GM23338 (cell line): ENCODE measurements at regions not wholly inside any gene's neighbourhood (a gene's known extent, or its start where the extent isn't known, plus 50 kb on each side); places are given as distances from the start of the nearest gene placed in this dataset.

Experiments
- ATAC-seq: fragments of 200-7000 bp; cut with Tn5 transposase; 3 replicates; pipeline ENCODE4 v1.9.1; 2020
- DNase-seq: peaks from one replicate; pipeline ENCODE4 v3.0.0-alpha.2; 2015; ENCODE audit warnings: low spot score
- H2AFZ ChIP-seq: fragments of 200-600 bp; sonication (generic); 2 replicates; pipeline ENCODE4 v1.8.0; 2016; ENCODE audit warnings: antibody characterized with exemption, mild to moderate bottlenecking, moderate library complexity
- H3F3A ChIP-seq: fragments of 200-600 bp; sonication (generic); replicated peaks from 2 replicates; pipeline ENCODE4 v1.8.0; 2017; ENCODE audit warnings: antibody characterized with exemption, mixed run types, low read depth
- H3K27ac ChIP-seq: fragments of 200-600 bp; sonication (generic); 2 replicates; pipeline ENCODE4 v1.6.1; 2016; ENCODE audit warnings: low read depth
- H3K27me3 ChIP-seq: fragments of 200-600 bp; sonication (generic); 2 replicates; pipeline ENCODE4 v1.8.0; 2016; ENCODE audit warnings: mild to moderate bottlenecking, mixed run types, moderate library complexity; ENCODE audit not compliant: insufficient read depth
- H3K36me3 ChIP-seq: fragments of 200-600 bp; sonication (generic); 2 replicates; pipeline ENCODE4 v1.8.0; 2016; ENCODE audit warnings: mild to moderate bottlenecking; ENCODE audit not compliant: insufficient read depth
- H3K4me1 ChIP-seq: fragments of 200-600 bp; sonication (generic); 2 replicates; pipeline ENCODE4 v1.8.0; 2016; ENCODE audit warnings: mild to moderate bottlenecking, moderate library complexity; ENCODE audit not compliant: insufficient read depth
- H3K4me2 ChIP-seq: fragments of 200-600 bp; sonication (generic); 2 replicates; pipeline ENCODE4 v1.7.1; 2017; ENCODE audit warnings: mixed run types
- H3K4me3 ChIP-seq: fragments of 200-600 bp; sonication (generic); 2 replicates; pipeline ENCODE4 v1.6.1; 2016; ENCODE audit warnings: mixed run types
- H3K79me2 ChIP-seq: fragments of 200-600 bp; sonication (generic); replicated peaks from 2 replicates; pipeline ENCODE4 v1.8.0; 2017; ENCODE audit warnings: mild to moderate bottlenecking; ENCODE audit not compliant: insufficient read depth
- H3K9me2 ChIP-seq: fragments of 200-600 bp; sonication (generic); 2 replicates; pipeline ENCODE4 v1.8.0; 2017; ENCODE audit not compliant: insufficient read depth
- H4K20me1 ChIP-seq: fragments of 200-600 bp; sonication (generic); replicated peaks from 2 replicates; pipeline ENCODE4 v1.8.0; 2017; ENCODE audit warnings: mild to moderate bottlenecking; ENCODE audit not compliant: insufficient read depth
- H3K27ac Mint-ChIP-seq: 2 replicates; pipeline ENCODE4 v1.8.0; 2020; ENCODE audit warnings: inconsistent platforms, mild to moderate bottlenecking, moderate library complexity, mixed read lengths
- H3K27me3 Mint-ChIP-seq: 3 replicates; pipeline ENCODE4 v1.8.0; 2022; ENCODE audit warnings: low read depth, mild to moderate bottlenecking, moderate library complexity, mixed read lengths, inconsistent platforms; ENCODE audit not compliant: insufficient read depth, poor library complexity
- H3K36me3 Mint-ChIP-seq: 3 replicates; pipeline ENCODE4 v1.8.0; 2021; ENCODE audit warnings: low read depth, mild to moderate bottlenecking, inconsistent platforms, moderate library complexity, mixed read lengths
- H3K4me1 Mint-ChIP-seq: 3 replicates; pipeline ENCODE4 v1.8.0; 2020; ENCODE audit warnings: mild to moderate bottlenecking, inconsistent platforms, mixed read lengths
- H3K4me3 Mint-ChIP-seq: 3 replicates; pipeline ENCODE4 v1.8.0; 2021; ENCODE audit warnings: moderate library complexity, mild to moderate bottlenecking, inconsistent platforms, mixed read lengths
- H3K9me3 Mint-ChIP-seq: 3 replicates; pipeline ENCODE4 v1.8.0; 2020; ENCODE audit warnings: moderate library complexity, mild to moderate bottlenecking, inconsistent platforms, mixed read lengths
- EZH2 ChIP-seq: fragments of 200-600 bp; sonication (generic); IDR thresholded peaks from one replicate; pipeline ENCODE4 v1.8.0; 2017; ENCODE audit warnings: antibody characterized with exemption, mild to moderate bottlenecking, low read depth; ENCODE audit not compliant: unreplicated experiment
- EZH2phosphoT487 ChIP-seq: fragments of 200-600 bp; sonication (generic); IDR thresholded peaks from one replicate; pipeline ENCODE4 v1.8.1; 2018; ENCODE audit warnings: antibody characterized with exemption; ENCODE audit not compliant: unreplicated experiment
- JUNB ChIP-seq: IDR thresholded peaks from one replicate; pipeline ENCODE4 v1.6.1; 2016; ENCODE audit warnings: antibody characterized with exemption; ENCODE audit not compliant: unreplicated experiment
- NANOG ChIP-seq: IDR thresholded peaks from 2 replicates; pipeline ENCODE4 v1.6.1; 2016; ENCODE audit warnings: antibody characterized with exemption, borderline replicate concordance
- POLR2AphosphoS5 ChIP-seq: IDR thresholded peaks from 2 replicates; pipeline ENCODE4 v1.6.1; 2016; ENCODE audit warnings: antibody characterized with exemption, low read depth
- STAT1 ChIP-seq: IDR thresholded peaks from one replicate; pipeline ENCODE4 v1.6.1; 2016; ENCODE audit warnings: antibody characterized with exemption; ENCODE audit not compliant: unreplicated experiment
- ZNF114 ChIP-seq: fragments of 250-450 bp; sonication (Bioruptor Pico); IDR thresholded peaks from 2 replicates; pipeline ENCODE4 v1.5.0; 2020; ENCODE audit warnings: mild to moderate bottlenecking, moderate library complexity
- ZNF331 ChIP-seq: fragments of 250-450 bp; sonication (Bioruptor Pico); IDR thresholded peaks from 2 replicates; pipeline ENCODE4 v1.5.0; 2020; ENCODE audit warnings: low read depth, mild to moderate bottlenecking, moderate library complexity
- TF ChIP-seq, protein P1 (sequence below), 2 experiments: fragments of 200-600 bp in 1 of 2; sonication (generic) in 1 of 2; conservative IDR thresholded peaks; 2 replicates each; pipeline versions ENCODE4 v1.5.1 to v1.6.1; 2016 to 2017; ENCODE audit warnings: antibody characterized with exemption in 2 of 2, low read depth in 2 of 2, mild to moderate bottlenecking in 2 of 2, moderate library complexity in 1 of 2
- TF ChIP-seq, protein P2 (sequence below): IDR thresholded peaks from one replicate; pipeline ENCODE4 v1.6.1; 2018; ENCODE audit warnings: antibody characterized with exemption; ENCODE audit not compliant: unreplicated experiment
- TF ChIP-seq, protein P3 (sequence below): IDR thresholded peaks from 2 replicates; pipeline ENCODE4 v1.6.1; 2016; ENCODE audit warnings: antibody characterized with exemption

DNA sequence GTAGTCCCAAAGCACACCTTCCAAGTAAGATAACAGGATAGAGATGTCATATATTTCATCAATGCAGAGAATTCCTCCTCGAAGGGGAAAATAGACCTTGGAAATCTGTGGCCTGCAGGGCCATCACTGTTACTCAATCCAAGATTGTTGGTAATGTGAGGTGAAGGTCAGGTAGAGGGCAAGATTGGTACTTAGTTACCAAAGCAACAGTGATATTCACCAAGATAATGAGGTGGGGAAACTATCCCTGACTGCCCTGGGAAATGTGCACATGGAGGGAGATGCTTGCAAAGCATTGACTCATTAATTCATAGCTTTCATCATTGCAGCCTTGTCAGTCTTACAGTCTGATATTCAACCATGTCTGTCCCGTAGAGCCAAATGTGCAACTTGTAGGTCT is 234.1 kb upstream of the MON1B start (continued):
- TF ChIP-seq, protein P1, sequence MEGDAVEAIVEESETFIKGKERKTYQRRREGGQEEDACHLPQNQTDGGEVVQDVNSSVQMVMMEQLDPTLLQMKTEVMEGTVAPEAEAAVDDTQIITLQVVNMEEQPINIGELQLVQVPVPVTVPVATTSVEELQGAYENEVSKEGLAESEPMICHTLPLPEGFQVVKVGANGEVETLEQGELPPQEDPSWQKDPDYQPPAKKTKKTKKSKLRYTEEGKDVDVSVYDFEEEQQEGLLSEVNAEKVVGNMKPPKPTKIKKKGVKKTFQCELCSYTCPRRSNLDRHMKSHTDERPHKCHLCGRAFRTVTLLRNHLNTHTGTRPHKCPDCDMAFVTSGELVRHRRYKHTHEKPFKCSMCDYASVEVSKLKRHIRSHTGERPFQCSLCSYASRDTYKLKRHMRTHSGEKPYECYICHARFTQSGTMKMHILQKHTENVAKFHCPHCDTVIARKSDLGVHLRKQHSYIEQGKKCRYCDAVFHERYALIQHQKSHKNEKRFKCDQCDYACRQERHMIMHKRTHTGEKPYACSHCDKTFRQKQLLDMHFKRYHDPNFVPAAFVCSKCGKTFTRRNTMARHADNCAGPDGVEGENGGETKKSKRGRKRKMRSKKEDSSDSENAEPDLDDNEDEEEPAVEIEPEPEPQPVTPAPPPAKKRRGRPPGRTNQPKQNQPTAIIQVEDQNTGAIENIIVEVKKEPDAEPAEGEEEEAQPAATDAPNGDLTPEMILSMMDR (conservative IDR thresholded peaks at IDR 0.05; ENCODE audit: low read depth in 2 of 2), result no peak
- TF ChIP-seq JUNB (no peak), ZNF114 (CRISPR knock-in tag) (no peak), NANOG (no peak), POLR2AphosphoS5 (no peak), EZH2 (no peak), EZH2phosphoT487 (no peak)
- TF ChIP-seq, protein P2, sequence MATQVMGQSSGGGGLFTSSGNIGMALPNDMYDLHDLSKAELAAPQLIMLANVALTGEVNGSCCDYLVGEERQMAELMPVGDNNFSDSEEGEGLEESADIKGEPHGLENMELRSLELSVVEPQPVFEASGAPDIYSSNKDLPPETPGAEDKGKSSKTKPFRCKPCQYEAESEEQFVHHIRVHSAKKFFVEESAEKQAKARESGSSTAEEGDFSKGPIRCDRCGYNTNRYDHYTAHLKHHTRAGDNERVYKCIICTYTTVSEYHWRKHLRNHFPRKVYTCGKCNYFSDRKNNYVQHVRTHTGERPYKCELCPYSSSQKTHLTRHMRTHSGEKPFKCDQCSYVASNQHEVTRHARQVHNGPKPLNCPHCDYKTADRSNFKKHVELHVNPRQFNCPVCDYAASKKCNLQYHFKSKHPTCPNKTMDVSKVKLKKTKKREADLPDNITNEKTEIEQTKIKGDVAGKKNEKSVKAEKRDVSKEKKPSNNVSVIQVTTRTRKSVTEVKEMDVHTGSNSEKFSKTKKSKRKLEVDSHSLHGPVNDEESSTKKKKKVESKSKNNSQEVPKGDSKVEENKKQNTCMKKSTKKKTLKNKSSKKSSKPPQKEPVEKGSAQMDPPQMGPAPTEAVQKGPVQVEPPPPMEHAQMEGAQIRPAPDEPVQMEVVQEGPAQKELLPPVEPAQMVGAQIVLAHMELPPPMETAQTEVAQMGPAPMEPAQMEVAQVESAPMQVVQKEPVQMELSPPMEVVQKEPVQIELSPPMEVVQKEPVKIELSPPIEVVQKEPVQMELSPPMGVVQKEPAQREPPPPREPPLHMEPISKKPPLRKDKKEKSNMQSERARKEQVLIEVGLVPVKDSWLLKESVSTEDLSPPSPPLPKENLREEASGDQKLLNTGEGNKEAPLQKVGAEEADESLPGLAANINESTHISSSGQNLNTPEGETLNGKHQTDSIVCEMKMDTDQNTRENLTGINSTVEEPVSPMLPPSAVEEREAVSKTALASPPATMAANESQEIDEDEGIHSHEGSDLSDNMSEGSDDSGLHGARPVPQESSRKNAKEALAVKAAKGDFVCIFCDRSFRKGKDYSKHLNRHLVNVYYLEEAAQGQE, result no peak

DNA sequence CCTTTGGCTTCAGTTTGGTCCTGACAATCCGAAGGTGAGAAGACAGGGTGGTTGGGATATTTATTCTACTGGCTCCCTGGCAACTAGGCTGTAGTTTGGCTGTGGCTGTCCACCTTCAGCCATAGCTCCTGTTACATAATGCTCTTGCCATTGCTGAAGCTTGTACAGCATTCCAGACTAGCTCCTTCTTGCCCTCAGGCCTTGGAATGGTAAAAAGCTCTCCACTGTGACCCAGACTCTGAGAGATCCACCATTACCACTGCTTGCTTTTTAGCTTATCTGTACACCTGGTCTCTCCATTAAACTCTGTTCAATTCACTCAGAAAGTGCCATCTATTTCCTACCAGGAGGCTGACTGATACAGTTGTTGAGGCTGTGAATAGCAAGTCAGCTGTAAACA is 231.8 kb upstream of the MON1B start:
- ATAC-seq, result no peak
- no peak for TF ChIP-seq EZH2
- TF ChIP-seq, protein P2, result no peak
- no peak for TF ChIP-seq NANOG
- TF ChIP-seq STAT1, result no peak
- TF ChIP-seq ZNF331 (CRISPR knock-in tag), result no peak
- TF ChIP-seq, protein P1 (conservative IDR thresholded peaks at IDR 0.05; ENCODE audit: low read depth in 2 of 2), result no peak
- TF ChIP-seq, protein P3, sequence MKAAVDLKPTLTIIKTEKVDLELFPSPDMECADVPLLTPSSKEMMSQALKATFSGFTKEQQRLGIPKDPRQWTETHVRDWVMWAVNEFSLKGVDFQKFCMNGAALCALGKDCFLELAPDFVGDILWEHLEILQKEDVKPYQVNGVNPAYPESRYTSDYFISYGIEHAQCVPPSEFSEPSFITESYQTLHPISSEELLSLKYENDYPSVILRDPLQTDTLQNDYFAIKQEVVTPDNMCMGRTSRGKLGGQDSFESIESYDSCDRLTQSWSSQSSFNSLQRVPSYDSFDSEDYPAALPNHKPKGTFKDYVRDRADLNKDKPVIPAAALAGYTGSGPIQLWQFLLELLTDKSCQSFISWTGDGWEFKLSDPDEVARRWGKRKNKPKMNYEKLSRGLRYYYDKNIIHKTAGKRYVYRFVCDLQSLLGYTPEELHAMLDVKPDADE, result no peak
- no peak for TF ChIP-seq ZNF114 (CRISPR knock-in tag)
- TF ChIP-seq JUNB, result no peak
- no peak for TF ChIP-seq POLR2AphosphoS5
- TF ChIP-seq EZH2phosphoT487, result no peak

More for the DNA sequence above, 231.8 kb upstream of the MON1B start:
- no peak overlapping the region for H3K4me2 ChIP-seq
- no peaks in the 10 kb centered on the region for H3K36me3 ChIP-seq
- no peaks in the 10 kb centered on the region for H3K27me3 ChIP-seq
- H3K9me2 ChIP-seq, result no peaks in the 10 kb centered on the region
- Mint-ChIP-seq H3K27ac (no peak overlapping the region), H3K9me3 (peaks cover 54% of the 10 kb centered on the region), H3K36me3 (no peaks in the 10 kb centered on the region; the same call in 2 of the 3 replicates), H3K4me3 (no peak overlapping the region), H3K27me3 (peaks cover 2% of the 10 kb centered on the region), H3K4me1 (no peaks in the 10 kb centered on the region)
- no peak for DNase-seq
- no peaks in the 10 kb centered on the region for H4K20me1 ChIP-seq
- no peaks in the 10 kb centered on the region for H3F3A ChIP-seq
- H3K27ac ChIP-seq, result no peak overlapping the region
- H3K4me3 ChIP-seq, result no peak overlapping the region
- no peaks in the 10 kb centered on the region for H3K4me1 ChIP-seq
- no peak overlapping the region for H2AFZ ChIP-seq
- no peaks in the 10 kb centered on the region for H3K79me2 ChIP-seq
